A549 (cell line): ENCODE measurements at regions not wholly inside any gene's neighbourhood (a gene's known extent, or its start where the extent isn't known, plus 50 kb on each side); places are given as distances from the start of the nearest gene placed in this dataset.

Experiments
- ATAC-seq, 2 experiments: fragments of 200-7000 bp in 1 of 2; fragments of >200 bp in 1 of 2; cut with Nextera tagmentation in 1 of 2; cut with Tn5 transposase in 1 of 2; 3 replicates each; pipeline versions ENCODE4 v1.8.0 to v1.9.1; 2018 to 2020; ENCODE audit warnings: mild to moderate bottlenecking in 1 of 2, moderate library complexity in 1 of 2
- CTCF ChIA-PET: fragments of 300-600 bp; sonication (Branson Sonifier 250); formaldehyde crosslinking; extraction: SDS; loops from one replicate; lab custom pipeline; 2021; ENCODE audit warnings: antibody characterized with exemption, inconsistent platforms; lab: Yijun Ruan, JAX
- POLR2A ChIA-PET: fragments of 350-600 bp; formaldehyde crosslinking; extraction: SDS; loops from one replicate; lab custom pipeline; 2021; ENCODE audit warnings: antibody characterized with exemption, inconsistent platforms; lab: Yijun Ruan, JAX
- DNase-seq, 2 experiments: peaks; one replicate each; pipeline versions ENCODE4 v3.0.0 to v3.0.0-alpha.2; 2011 to 2016; ENCODE audit warnings: low read depth in 1 of 2, low spot score in 1 of 2
- FAIRE-seq: peaks from 2 replicates; lab custom pipeline; 2011; peaks lifted over from hg19 to GRCh38; lab: Jason Lieb, UNC
- H3K27ac ChIP-seq, 2 experiments: fragments of >200 bp; sonication (Bioruptor Twin); formaldehyde crosslinking; 3 replicates each; pipeline ENCODE4 v1.5.1; 2016 to 2017
- H3K4me1 ChIP-seq: fragments of >200 bp; sonication (Bioruptor Twin); formaldehyde crosslinking; 3 replicates; pipeline ENCODE4 v1.6.1; 2016
- H3K4me2 ChIP-seq: fragments of >200 bp; sonication (Bioruptor Twin); formaldehyde crosslinking; 3 replicates; pipeline ENCODE4 v1.6.1; 2016
- H3K4me3 ChIP-seq: fragments of >200 bp; sonication (Bioruptor Twin); formaldehyde crosslinking; 3 replicates; pipeline ENCODE4 v1.5.1; 2016
- H3K9me3 ChIP-seq: fragments of >200 bp; sonication (Bioruptor Twin); formaldehyde crosslinking; 3 replicates; pipeline ENCODE4 v1.6.1; 2016
- CBX8 ChIP-seq: fragments of 200-600 bp; sonication (generic); IDR thresholded peaks from 2 replicates; pipeline ENCODE4 v1.6.1; 2016
- CHD4 ChIP-seq: fragments of 200-600 bp; sonication (generic); IDR thresholded peaks from 2 replicates; pipeline ENCODE4 v1.6.1; 2016; ENCODE audit warnings: antibody characterized with exemption, mild to moderate bottlenecking, borderline replicate concordance
- CTCF ChIP-seq: fragments of >200 bp; sonication (Bioruptor Twin); formaldehyde crosslinking; IDR thresholded peaks from 3 replicates; pipeline ENCODE4 v1.5.1; 2016
- EHMT2 ChIP-seq: fragments of 200-600 bp; sonication (generic); IDR thresholded peaks from 2 replicates; pipeline ENCODE4 v1.6.1; 2016; ENCODE audit warnings: antibody characterized with exemption, low read depth, mild to moderate bottlenecking, moderate library complexity
- ELK1 ChIP-seq: fragments of 150-350 bp; IDR thresholded peaks from 2 replicates; pipeline ENCODE4 v1.6.1; 2014; ENCODE audit warnings: low read depth, mild to moderate bottlenecking, low read length
- GATA3 ChIP-seq: IDR thresholded peaks from 2 replicates; pipeline ENCODE4 v1.6.1; 2012; ENCODE audit warnings: borderline replicate concordance
- HDAC2 ChIP-seq: fragments of 200-600 bp; sonication (generic); IDR thresholded peaks from 2 replicates; pipeline ENCODE4 v1.6.1; 2016
- HOXA7 ChIP-seq: fragments of 250-450 bp; sonication (Bioruptor Pico); IDR thresholded peaks from 2 replicates; pipeline ENCODE4 v1.5.0; 2020; ENCODE audit warnings: mild to moderate bottlenecking, moderate library complexity
- JUN ChIP-seq, 2 experiments: fragments of >200 bp; sonication (Bioruptor Twin); formaldehyde crosslinking; IDR thresholded peaks; 2 replicates in 1 of 2; 3 replicates in 1 of 2; pipeline ENCODE4 v1.6.1; 2016 to 2017
- KDM1A ChIP-seq: fragments of 200-600 bp; sonication (generic); IDR thresholded peaks from 2 replicates; pipeline ENCODE4 v1.6.1; 2016; ENCODE audit warnings: low read depth, mild to moderate bottlenecking
- MAFK ChIP-seq: fragments of 450-650 bp; IDR thresholded peaks from 2 replicates; pipeline ENCODE4 v1.6.1; 2014; ENCODE audit not compliant: partially characterized antibody
- MAX ChIP-seq: IDR thresholded peaks from 2 replicates; pipeline ENCODE4 v1.6.1; 2012
- POLR2AphosphoS2 ChIP-seq: conservative IDR thresholded peaks from 2 replicates; pipeline ENCODE4 v1.6.1; 2012; ENCODE audit warnings: low read length, improper control_type of control experiment, inconsistent platforms
- RAD21 ChIP-seq, 2 experiments: fragments of >200 bp in 1 of 2; sonication (Bioruptor Twin) in 1 of 2; formaldehyde crosslinking in 1 of 2; IDR thresholded peaks in 1 of 2; conservative IDR thresholded peaks in 1 of 2; 2 replicates in 1 of 2; 3 replicates in 1 of 2; pipeline ENCODE4 v1.6.1; 2012 to 2018; ENCODE audit warnings: inconsistent platforms in 1 of 2
- RCOR1 ChIP-seq: fragments of 150-350 bp; IDR thresholded peaks from 2 replicates; pipeline ENCODE4 v1.6.1; 2014; ENCODE audit warnings: antibody characterized with exemption, low read length, low read depth
- REST ChIP-seq: fragments of 200-600 bp; sonication (generic); IDR thresholded peaks from 2 replicates; pipeline ENCODE4 v1.6.1; 2016; ENCODE audit warnings: antibody characterized with exemption, mild to moderate bottlenecking, moderate library complexity
- RFX5 ChIP-seq: fragments of 450-650 bp; IDR thresholded peaks from 2 replicates; pipeline ENCODE4 v1.7.1; 2014; ENCODE audit warnings: antibody characterized with exemption, mild to moderate bottlenecking, moderate library complexity
- RNF2 ChIP-seq: fragments of 200-600 bp; sonication (generic); IDR thresholded peaks from 2 replicates; pipeline ENCODE4 v1.6.1; 2016; ENCODE audit warnings: low read depth, mild to moderate bottlenecking, antibody characterized with exemption, moderate library complexity, borderline replicate concordance
- SMC3 ChIP-seq: fragments of >200 bp; sonication (Bioruptor Twin); formaldehyde crosslinking; IDR thresholded peaks from 3 replicates; pipeline ENCODE4 v1.6.1; 2018; ENCODE audit warnings: inconsistent platforms
- TFCP2L1 ChIP-seq: fragments of 250-450 bp; sonication (Bioruptor Pico); IDR thresholded peaks from 2 replicates; pipeline ENCODE4 v1.5.0; 2021; ENCODE audit warnings: mild to moderate bottlenecking
- TP53 ChIP-seq: fragments of 250-450 bp; sonication (Bioruptor Pico); IDR thresholded peaks from 2 replicates; pipeline ENCODE4 v1.5.0; 2021; ENCODE audit warnings: mild to moderate bottlenecking, moderate library complexity
- ZC3H11A ChIP-seq: fragments of 450-650 bp; IDR thresholded peaks from 2 replicates; pipeline ENCODE4 v1.6.1; 2014; ENCODE audit warnings: antibody characterized with exemption, mild to moderate bottlenecking
- ZFP36 ChIP-seq: fragments of 450-650 bp; IDR thresholded peaks from 2 replicates; pipeline ENCODE4 v1.6.1; 2014; ENCODE audit warnings: borderline replicate concordance; ENCODE audit not compliant: partially characterized antibody
- WGBS: methylation state at CpG from one replicate; pipeline ENCODE4 v1.1.6; 2017; ENCODE audit errors: missing lambda C conversion rate; 5-methylcytosine and 5-hydroxymethylcytosine counted together

- Histone ChIP-seq H3K4me3 (no peak overlapping the region), H3K27ac (no peak overlapping the region), H3K4me1 (no peaks in the 10 kb centered on the region), H3K9me3 (no peaks in the 10 kb centered on the region), H3K4me2 (no peak overlapping the region)
- 40% methylated on average over 5 of the region's 6 CpGs for WGBS
- TF ChIP-seq TP53 (CRISPR knock-in tag) = no peak
- TF ChIP-seq TFCP2L1 (CRISPR knock-in tag) = no peak
- no peak for TF ChIP-seq RNF2
- TF ChIP-seq ELK1 = no peak
- TF ChIP-seq JUN (IDR thresholded peaks at IDR 0.05) = no peak
- no peak for TF ChIP-seq CHD4
- no peak for TF ChIP-seq EHMT2
- no peak for TF ChIP-seq CTCF
- TF ChIP-seq HDAC2 = no peak
- TF ChIP-seq SMC3 = no peak
- ChIA-PET POLR2A (no interaction called here), CTCF (no interaction called here)
- no peak for DNase-seq
- ATAC-seq = no peak
- FAIRE-seq = no peak
Measured at GRCh38 chr22:49521787-49522224, 305.9 kb downstream of the BRD1 start.

- FAIRE-seq (no peak), ATAC-seq (no peak), DNase-seq (no peak)
- H3K27ac ChIP-seq = no peak overlapping the region
- no peaks in the 10 kb centered on the region for H3K4me1 ChIP-seq
- ChIA-PET CTCF (no interaction called here), POLR2A (no interaction called here)
- H3K9me3 ChIP-seq = no peaks in the 10 kb centered on the region
- H3K4me3 ChIP-seq = no peak overlapping the region
- 56% methylated on average over 18 of the region's 18 CpGs for WGBS
- H3K4me2 ChIP-seq = no peak overlapping the region
- TF ChIP-seq ZFP36 = no peak
- no peak for TF ChIP-seq TFCP2L1 (CRISPR knock-in tag)
- TF ChIP-seq RFX5 = no peak
- TF ChIP-seq MAX = no peak
- TF ChIP-seq RAD21 (conservative IDR thresholded peaks at IDR 0.05 in 1 of 2, IDR thresholded peaks at IDR 0.05 in 1 of 2) = no peak
- no peak for TF ChIP-seq GATA3
- no peak for TF ChIP-seq REST
- no peak for TF ChIP-seq MAFK
- no peak for TF ChIP-seq RCOR1
- no peak for TF ChIP-seq CBX8
- TF ChIP-seq POLR2AphosphoS2 = no peak
- TF ChIP-seq KDM1A = no peak
- TF ChIP-seq HOXA7 = no peak
- no peak for TF ChIP-seq ZC3H11A
- no peak for TF ChIP-seq EHMT2
- TF ChIP-seq, all 56 proteins: peak for 0
Measured at GRCh38 chr22:49519117-49519737, 308.4 kb downstream of the BRD1 start.
